Heart left ventricle (tissue), 16 donors: ENCODE measurements at regions not wholly inside any gene's neighbourhood (a gene's known extent, or its start where the extent isn't known, plus 50 kb on each side); places are given as distances from the start of the nearest gene placed in this dataset.

Experiments used
- ATAC-seq, 4 donors: fragments of 200-7000 bp; cut with Tn5 transposase; one replicate each; pipeline ENCODE4 v1.9.1; 2020 to 2022; ENCODE audit warnings: moderate library complexity in 4 of 4, mild to moderate bottlenecking in 3 of 4, moderate number of reproducible peaks in 1 of 4
- DNase-seq, 5 donors: peaks; one replicate each; pipeline ENCODE4 v3.0.0-alpha.2; 2020
- H3K27ac ChIP-seq, 12 donors: fragments of 200-600 bp; sonication (generic) in 4 of 12; one replicate each; pipeline versions ENCODE4 v1.5.0 to v1.8.0; 2016 to 2022; ENCODE audit warnings: mild to moderate bottlenecking in 2 of 12
- H3K27me3 ChIP-seq, 9 donors: fragments of 200-600 bp; sonication (generic) in 2 of 9; one replicate each; pipeline versions ENCODE4 v1.5.1 to v1.8.0; 2016 to 2022; ENCODE audit warnings: mild to moderate bottlenecking in 3 of 9
- H3K36me3 ChIP-seq, 9 donors: fragments of 200-600 bp; sonication (generic) in 2 of 9; one replicate each; pipeline versions ENCODE4 v1.5.0 to v1.8.0; 2018 to 2022; ENCODE audit warnings: mild to moderate bottlenecking in 2 of 9
- H3K4me1 ChIP-seq, 12 donors: fragments of 200-600 bp; sonication (generic) in 4 of 12; one replicate each; pipeline versions ENCODE4 v1.5.0 to v1.8.0; 2016 to 2022; ENCODE audit warnings: mild to moderate bottlenecking in 3 of 12
- H3K4me3 ChIP-seq, 12 donors: fragments of 200-600 bp; sonication (generic) in 4 of 12; one replicate each; pipeline versions ENCODE4 v1.5.0 to v1.8.0; 2017 to 2022; ENCODE audit warnings: mild to moderate bottlenecking in 9 of 12, moderate library complexity in 4 of 12
- H3K9me3 ChIP-seq, 12 donors: fragments of 200-600 bp; sonication (generic) in 4 of 12; one replicate each; pipeline versions ENCODE4 v1.5.0 to v1.8.0; 2016 to 2022; ENCODE audit warnings: mild to moderate bottlenecking in 1 of 12
- CTCF ChIP-seq, 12 donors: fragments of 200-600 bp; sonication (generic) in 4 of 12; IDR thresholded peaks; one replicate each; pipeline versions ENCODE4 v1.5.0 to v1.8.0; 2018 to 2022; ENCODE audit warnings: antibody characterized with exemption in 12 of 12, mild to moderate bottlenecking in 5 of 12
- POLR2A ChIP-seq, 2 donors: fragments of 450-650 bp; IDR thresholded peaks; one replicate each; pipeline ENCODE4 v1.6.1; 2017; ENCODE audit warnings: antibody characterized with exemption in 2 of 2, mild to moderate bottlenecking in 2 of 2, moderate library complexity in 2 of 2
- WGBS, 4 donors: extraction: QIAGEN DNeasy Blood & Tissue Kit in 2 of 4; methylation state at CpG; one replicate each; pipeline versions ENCODE4 v1.1.5 to v1.1.7; 2013 to 2018; 5-methylcytosine and 5-hydroxymethylcytosine counted together
- intact Hi-C, 10 donors: fragments of 100-400 bp; cut with DNase I; formaldehyde crosslinking; loops; one replicate each; pipeline versions ENCODE4 v1.11.1 to v1.14.2; 2022
- donor health status: ischemic (EF 13 %, LVEDD 7.1; RV severe dilation, severe dysfunction).
- donor health status: healthy with polysubstance abuse.
- donor health status: DM: no; HTN: yes; CAD: no.
- donor health status: DM: no; HTN: no; CAD: no.
- donor health status: ischemic (EF 25% LVEDD 6.9; RV normal size, moderate dysfunction).
- donor health status: ischemic (EF 25% LVEDD 5.7; RV mildly dilated, moderate dysfunction).
- donor health status: healthy.
- donor health status: DM: yes; HTN: yes; CAD: no.
- donor health status: ischemic (EF 35%, LVEDD 5.7; RV mildly dilated, moderate dysfunction).
- donor health status: nonischemic (EF 11% LVEDD 7.7; RV severe dilation, severe dysfunction).
- donor health status: DM: yes; HTN: yes; CAD: no.
- donor health status: PGD.
- donor health status: ischemic (EF 29% LVEDD 5.4; RV normal size, mild dysfunction).
- donor health status: nonischemic (EF 23%, LVEDD 6.1; RV moderate dilation, normal function).

GRCh38 chr12:78802593-78802992 is 62.0 kb upstream of the SYT1 start:
- H3K27me3 ChIP-seq = peaks cover 0 to 2% (median 0%) of the 10 kb centered on the region in 9 donors
- no peak for TF ChIP-seq POLR2A (IDR thresholded peaks at IDR 0.05)
- TF ChIP-seq CTCF (IDR thresholded peaks at IDR 0.05) = no peak
- 82 to 89% (median 86%) methylated on average over 3 of the region's 3 CpGs for WGBS, 4 donors
- ATAC-seq (no peak), DNase-seq (no peak)
- H3K9me3 ChIP-seq = peaks cover 0 to 4% (median 0%) of the 10 kb centered on the region in 12 donors
- intact Hi-C loops = no loop called here
- H3K27ac ChIP-seq = no peak overlapping the region
- no peaks in the 10 kb centered on the region for H3K36me3 ChIP-seq
- no peak overlapping the region for H3K4me3 ChIP-seq
- no peaks in the 10 kb centered on the region for H3K4me1 ChIP-seq

- H3K27me3 ChIP-seq = peaks cover 0 to 2% (median 0%) of the 10 kb centered on the region in 9 donors
- DNase-seq (peak in 1 of 5 donors; percentile 36), ATAC-seq (no peak)
- peaks cover 0 to 3% (median 0%) of the 10 kb centered on the region in 12 donors for H3K9me3 ChIP-seq
- no peak overlapping the region for H3K4me3 ChIP-seq
- H3K27ac ChIP-seq = no peak overlapping the region
- H3K36me3 ChIP-seq = no peaks in the 10 kb centered on the region
- WGBS, 4 donors = 94 to 96% (median 94%) methylated on average over 33 to 39 of the region's 39 CpGs
- intact Hi-C loops = no loop called here
- no peaks in the 10 kb centered on the region for H3K4me1 ChIP-seq
- TF ChIP-seq CTCF (IDR thresholded peaks at IDR 0.05) (no peak), POLR2A (IDR thresholded peaks at IDR 0.05) (no peak)
Observed at GRCh38 chr12:78804262-78804661, 60.3 kb upstream of the SYT1 start.
